ENCODE measurements at regions not wholly inside any gene's neighbourhood (a gene's known extent, or its start where the extent isn't known, plus 50 kb on each side); places are given as distances from the start of the nearest gene placed in this dataset.

GRCh38 chr14:82067221-82067875, 533.7 kb upstream of the SEL1L start:
- no peak for DNase-seq

GRCh38 chr14:82070040-82070439, 536.4 kb upstream of the SEL1L start:
- no peak for DNase-seq

DNA sequence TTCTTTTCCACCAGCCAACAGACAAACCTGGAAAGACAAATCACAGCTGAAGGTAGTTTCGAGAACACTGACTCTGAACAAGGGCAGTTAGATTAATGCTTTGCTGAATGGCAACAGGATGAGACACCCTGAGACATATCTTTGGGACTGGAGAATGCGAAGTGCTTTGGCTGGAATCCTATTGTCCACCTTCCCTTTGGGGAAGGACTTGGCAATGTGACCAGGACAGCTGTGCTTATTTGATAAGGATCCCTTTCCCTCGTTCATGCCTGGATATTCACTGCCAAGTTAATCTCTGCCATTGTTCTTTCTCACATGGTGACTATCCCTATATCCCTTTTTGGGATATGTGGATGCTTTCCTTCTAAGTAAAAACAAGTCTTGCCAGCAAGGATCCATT, 537.1 kb upstream of the SEL1L start:
- no peak for DNase-seq

DNA sequence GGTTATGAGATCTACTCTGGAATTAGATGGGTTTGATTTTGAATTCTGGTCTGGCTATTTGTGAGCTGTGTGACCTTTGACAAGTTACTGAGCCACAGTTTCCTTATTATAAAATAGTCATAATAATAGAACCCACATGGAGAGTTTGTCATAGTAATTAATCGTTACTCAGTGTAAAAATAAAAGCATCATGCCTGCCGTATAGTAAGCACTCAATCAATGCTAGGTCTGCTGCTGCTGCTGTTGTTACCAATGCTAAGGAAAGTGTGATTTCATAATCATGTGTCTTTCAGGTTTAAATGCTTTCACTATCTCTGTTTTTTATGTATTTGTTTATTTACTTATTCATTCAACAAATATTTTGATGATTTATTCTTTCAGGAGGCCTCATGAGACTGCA, 539.9 kb upstream of the SEL1L start:
- no peak for DNase-seq

DNA sequence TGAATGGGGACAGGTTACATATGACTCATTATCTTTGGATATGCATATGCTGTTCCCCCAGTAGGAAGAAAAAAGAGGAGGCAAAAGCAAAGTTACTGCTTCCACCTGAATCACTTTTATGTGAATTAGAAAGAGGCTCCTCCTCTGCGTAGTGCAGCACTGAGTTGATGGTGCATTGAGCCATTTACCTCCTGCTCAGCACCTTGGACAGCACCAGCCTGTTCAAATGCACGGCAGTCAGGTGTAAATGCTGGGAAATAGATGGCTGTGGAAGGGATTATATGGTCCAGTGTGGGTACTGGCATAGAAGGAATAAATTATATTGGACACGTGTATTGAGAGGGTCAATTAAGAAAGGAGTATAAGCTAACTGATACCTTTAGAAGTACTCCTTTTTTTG, 541.9 kb upstream of the SEL1L start:
- peak; percentile 29 for DNase-seq

- no peak for DNase-seq
Measured at GRCh38 chr14:82079553-82079952, 545.9 kb upstream of the SEL1L start.

- DNase-seq, result no peak
Measured at GRCh38 chr14:82080370-82080769, 546.7 kb upstream of the SEL1L start.

DNA sequence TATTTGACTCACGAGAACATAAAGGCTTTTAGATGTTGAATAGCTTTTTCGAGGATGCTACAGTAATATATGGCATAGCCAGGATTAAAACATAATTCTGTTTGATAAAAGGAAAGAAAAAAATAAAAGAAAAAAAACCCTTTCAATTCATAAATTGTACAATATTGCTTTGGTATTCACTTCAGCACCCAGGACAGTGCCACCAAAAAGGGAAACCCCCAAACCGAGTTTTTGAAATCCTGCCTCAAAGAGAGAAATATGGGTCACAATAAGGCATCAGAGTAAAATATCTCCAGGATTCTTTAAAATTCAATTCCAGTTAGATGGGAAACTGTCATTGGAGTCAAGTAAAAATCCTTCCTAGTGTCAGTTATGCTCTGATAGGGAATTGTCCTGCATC, 551.2 kb upstream of the SEL1L start:
- DNase-seq, result no peak

- no peak for DNase-seq
Measured at GRCh38 chr14:82091097-82091496, 557.4 kb upstream of the SEL1L start.

- no peak for DNase-seq
Measured at GRCh38 chr14:82094829-82095345, 561.2 kb upstream of the SEL1L start.

DNA sequence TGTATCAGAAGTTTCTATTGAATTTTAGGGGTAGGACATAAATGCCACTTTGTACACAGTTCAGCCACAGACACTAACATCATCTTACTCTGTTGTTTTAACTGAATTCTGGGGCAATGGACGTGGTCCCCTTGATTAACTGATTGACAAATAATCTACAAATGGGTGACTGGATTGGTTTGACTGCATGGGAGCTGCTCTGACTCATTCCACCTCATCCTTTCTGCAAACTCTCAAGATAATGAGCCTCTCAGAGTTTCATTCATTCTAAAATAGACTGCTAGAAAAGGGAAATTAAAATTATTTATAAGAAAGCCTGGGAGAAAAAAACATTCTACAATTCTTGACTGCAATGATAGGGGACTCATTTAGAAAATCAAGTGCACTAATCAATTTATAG, 570.4 kb upstream of the SEL1L start:
- DNase-seq, result no peak

GRCh38 chr14:82112210-82112839, 578.7 kb upstream of the SEL1L start:
- DNase-seq, result no peak

DNA sequence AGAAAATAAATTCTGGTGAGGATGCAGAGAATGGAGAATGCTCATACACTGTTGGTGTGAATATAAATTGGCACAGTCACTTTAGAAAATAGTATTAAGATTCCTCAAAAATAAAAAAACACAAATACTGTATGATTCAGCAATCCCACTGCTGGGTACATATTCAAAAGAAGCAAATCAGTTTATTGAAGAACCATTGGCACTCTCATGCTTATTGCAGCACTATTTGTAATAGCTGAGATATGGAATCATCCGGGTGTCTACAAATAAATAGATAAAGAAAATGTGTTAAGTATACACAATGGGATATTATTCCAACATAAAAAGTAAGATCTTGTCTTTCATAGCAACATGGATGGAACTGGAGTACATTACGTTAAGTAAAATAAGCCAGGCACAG, 579.4 kb upstream of the SEL1L start:
- no peak for DNase-seq

DNA sequence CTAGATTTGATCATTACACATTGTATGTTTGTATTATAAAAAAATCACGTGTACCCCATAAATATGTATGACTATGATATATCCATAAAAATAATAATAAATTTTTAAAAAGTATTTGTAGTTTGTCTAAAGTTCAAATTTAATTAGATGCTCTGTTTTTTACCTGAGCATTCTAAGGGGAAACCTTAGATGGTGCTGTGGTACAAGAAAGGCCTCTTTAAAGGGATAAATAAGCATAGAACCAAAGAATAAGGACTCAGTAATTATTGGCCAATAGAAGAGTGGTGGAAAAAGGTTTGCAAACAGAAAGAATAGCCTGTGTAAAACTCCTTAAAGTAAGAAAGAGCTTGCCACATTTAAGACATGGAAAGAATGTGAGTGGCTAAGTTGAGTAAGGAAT, 580.1 kb upstream of the SEL1L start:
- DNase-seq, result no peak

DNA sequence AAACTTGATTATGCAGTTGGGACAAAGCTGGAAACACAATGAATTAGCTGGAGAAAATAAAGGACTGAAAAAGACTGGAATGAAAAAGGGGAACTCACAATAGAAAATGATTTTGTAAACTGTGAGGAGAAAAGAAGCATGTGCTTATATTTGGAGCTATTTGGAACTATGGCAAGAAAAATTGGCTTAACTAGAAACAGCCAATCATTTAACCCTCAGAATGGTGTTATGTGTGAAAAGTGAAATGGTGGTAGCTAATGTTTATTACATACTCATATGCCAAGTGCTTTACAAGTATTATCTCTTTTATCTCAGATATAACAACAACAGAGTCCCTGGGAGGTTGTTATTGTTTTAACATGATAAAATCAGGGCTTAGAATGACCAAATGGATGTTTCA, 583.1 kb upstream of the SEL1L start:
- DNase-seq, result no peak

GRCh38 chr14:82122655-82123054, 589.0 kb upstream of the SEL1L start:
- no peak for DNase-seq

DNA sequence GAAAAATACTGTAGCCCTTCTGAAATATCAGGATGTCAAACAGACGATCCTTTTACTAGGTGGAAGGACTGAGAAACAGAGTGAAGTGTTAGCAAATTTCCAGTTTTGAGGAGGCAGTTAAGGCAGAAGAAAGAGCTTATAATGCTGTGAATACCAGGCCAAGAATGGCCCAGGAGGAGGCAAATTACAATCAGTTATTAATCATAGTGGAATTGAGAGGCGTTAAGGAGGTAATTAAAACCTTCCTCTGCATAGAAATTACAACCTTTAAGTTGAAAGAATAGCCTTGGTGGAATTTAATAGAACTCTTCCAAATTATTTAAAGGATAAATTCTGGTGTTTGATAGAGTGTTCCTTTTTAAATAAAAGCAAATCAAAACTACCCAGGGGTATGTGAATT, 590.9 kb upstream of the SEL1L start:
- no peak for DNase-seq

- DNase-seq, result no peak
Measured at GRCh38 chr14:82126006-82126405, 592.4 kb upstream of the SEL1L start.

GRCh38 chr14:82134411-82134810, 600.8 kb upstream of the SEL1L start:
- DNase-seq, result no peak

DNA sequence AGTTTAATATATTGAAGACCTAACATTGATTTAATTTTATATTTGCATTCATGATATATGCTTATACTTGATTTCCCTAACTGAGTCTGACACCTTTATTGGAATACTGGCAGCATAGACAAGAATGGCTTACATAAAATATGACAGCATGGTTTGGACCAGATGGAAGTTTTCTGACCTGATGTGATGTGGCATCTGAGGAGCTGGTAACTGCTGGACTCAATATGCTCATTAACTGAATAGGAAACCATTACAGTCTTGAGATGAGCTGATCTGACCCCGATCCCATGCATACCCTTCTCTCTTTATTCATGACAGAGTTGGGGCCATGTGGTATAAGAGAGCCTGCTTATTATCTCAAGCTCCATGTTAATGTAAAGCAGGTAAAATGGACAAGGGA, 604.8 kb upstream of the SEL1L start:
- no peak for DNase-seq

- no peak for DNase-seq
Measured at GRCh38 chr14:82146846-82147245, 613.2 kb upstream of the SEL1L start.

GRCh38 chr14:82153689-82154088, 620.0 kb upstream of the SEL1L start:
- DNase-seq, result no peak

- DNase-seq, result no peak
Measured at GRCh38 chr14:82159624-82160023, 626.0 kb upstream of the SEL1L start.

- DNase-seq, result no peak
Measured at GRCh38 chr14:82180139-82180538, 646.5 kb upstream of the SEL1L start.

- DNase-seq, result no peak
Measured at GRCh38 chr14:82182646-82183045, 649.0 kb upstream of the SEL1L start.

All from stimulated activated CD8-positive, alpha-beta memory T cell treated with anti-CD3 and anti-CD28 coated beads, Interleukin-4, amount 100 ng/mL, for 48 hours (primary cell).